ENCODE measurements at regions not wholly inside any gene's neighbourhood (a gene's known extent, or its start where the extent isn't known, plus 50 kb on each side); places are given as distances from the start of the nearest gene placed in this dataset.
A peak's percentile ranks its signal among the peaks of the same experiment; 100 is the strongest.

GRCh38 chr2:190815226-190815625 lies 65.4 kb upstream of the GLS start:
- no peak for DNase-seq
- no peaks in the 10 kb centered on the region for H3K36me3 ChIP-seq
- H3K4me1 ChIP-seq: peaks cover 0 to 7% (median 4%) of the 10 kb centered on the region in 4 donors
- H3K4me3 ChIP-seq: no peak overlapping the region
- TF ChIP-seq POLR2A (IDR thresholded peaks at IDR 0.05) (no peak), CTCF (IDR thresholded peaks at IDR 0.05) (no peak), EP300 (IDR thresholded peaks at IDR 0.05) (no peak), POLR2AphosphoS5 (IDR thresholded peaks at IDR 0.05) (no peak)
- no peaks in the 10 kb centered on the region for H3K9me3 ChIP-seq
- ATAC-seq (ENCODE audit: low FRiP score in 2 of 2): no peak
- no peak overlapping the region for H3K27ac ChIP-seq
- 51 to 61% methylated on average over 2 of the region's 2 CpGs for WGBS, 2 donors
- H3K27me3 ChIP-seq: no peaks in the 10 kb centered on the region

GRCh38 chr2:190817082-190817481 lies 63.5 kb upstream of the GLS start:
- Histone ChIP-seq H3K4me1 (peaks cover 0 to 7% (median 3%) of the 10 kb centered on the region in 4 donors), H3K9me3 (no peaks in the 10 kb centered on the region), H3K27ac (no peak overlapping the region), H3K4me3 (no peak overlapping the region), H3K27me3 (no peaks in the 10 kb centered on the region), H3K36me3 (no peaks in the 10 kb centered on the region)
- TF ChIP-seq POLR2AphosphoS5 (IDR thresholded peaks at IDR 0.05) (no peak), EP300 (IDR thresholded peaks at IDR 0.05) (no peak), CTCF (IDR thresholded peaks at IDR 0.05) (no peak), POLR2A (IDR thresholded peaks at IDR 0.05) (no peak)
- no peak for DNase-seq
- no peak for ATAC-seq (ENCODE audit: low FRiP score in 2 of 2)

GRCh38 chr2:190819840-190820301 lies 60.8 kb upstream of the GLS start:
- Histone ChIP-seq H3K4me3 (no peak overlapping the region), H3K9me3 (no peaks in the 10 kb centered on the region), H3K27ac (no peak overlapping the region), H3K4me1 (no peaks in the 10 kb centered on the region), H3K27me3 (no peaks in the 10 kb centered on the region), H3K36me3 (no peaks in the 10 kb centered on the region)
- DNase-seq (no peak), ATAC-seq (ENCODE audit: low FRiP score in 2 of 2) (peak in 1 of 2 donors; percentile 86)
- TF ChIP-seq POLR2AphosphoS5 (IDR thresholded peaks at IDR 0.05) (no peak), EP300 (IDR thresholded peaks at IDR 0.05) (no peak), CTCF (IDR thresholded peaks at IDR 0.05) (no peak), POLR2A (IDR thresholded peaks at IDR 0.05) (no peak)
- 76 to 93% methylated on average over 3 of the region's 3 CpGs for WGBS, 2 donors

GRCh38 chr2:190820416-190820815 lies 60.2 kb upstream of the GLS start:
- H3K4me1 ChIP-seq: no peaks in the 10 kb centered on the region
- no peaks in the 10 kb centered on the region for H3K27me3 ChIP-seq
- TF ChIP-seq CTCF (IDR thresholded peaks at IDR 0.05) (no peak), POLR2AphosphoS5 (IDR thresholded peaks at IDR 0.05) (no peak), POLR2A (IDR thresholded peaks at IDR 0.05) (no peak), EP300 (IDR thresholded peaks at IDR 0.05) (no peak)
- H3K9me3 ChIP-seq: no peaks in the 10 kb centered on the region
- no peak for DNase-seq
- no peak overlapping the region for H3K27ac ChIP-seq
- no peak for ATAC-seq (ENCODE audit: low FRiP score in 2 of 2)
- H3K4me3 ChIP-seq: no peak overlapping the region
- 82 to 98% methylated on average over 1 of the region's 1 CpG for WGBS, 2 donors
- no peaks in the 10 kb centered on the region for H3K36me3 ChIP-seq

GRCh38 chr2:190822043-190822442 lies 58.6 kb upstream of the GLS start:
- Histone ChIP-seq H3K36me3 (no peaks in the 10 kb centered on the region), H3K4me1 (no peaks in the 10 kb centered on the region), H3K4me3 (no peak overlapping the region), H3K27ac (no peak overlapping the region), H3K9me3 (no peaks in the 10 kb centered on the region), H3K27me3 (no peaks in the 10 kb centered on the region)
- ATAC-seq (ENCODE audit: low FRiP score in 2 of 2) (no peak), DNase-seq (no peak)
- WGBS, 2 donors: 37 to 72% methylated on average over 1 of the region's 1 CpG
- TF ChIP-seq POLR2A (IDR thresholded peaks at IDR 0.05): no peak
- TF ChIP-seq CTCF (IDR thresholded peaks at IDR 0.05): no peak
- TF ChIP-seq EP300 (IDR thresholded peaks at IDR 0.05): no peak
- no peak for TF ChIP-seq POLR2AphosphoS5 (IDR thresholded peaks at IDR 0.05)
